Hepatocyte (in vitro differentiated cells): ENCODE measurements at regions not wholly inside any gene's neighbourhood (a gene's known extent, or its start where the extent isn't known, plus 50 kb on each side); places are given as distances from the start of the nearest gene placed in this dataset.

Experiments
- DNase-seq: peaks from one replicate; pipeline ENCODE4 v3.0.0-alpha.2; 2016; ENCODE audit warnings: low spot score
- H2AFZ ChIP-seq: fragments of 200-600 bp; sonication (generic); 2 replicates; pipeline ENCODE4 v1.6.0; 2016; ENCODE audit warnings: antibody characterized with exemption, mild to moderate bottlenecking
- H3K27ac ChIP-seq: fragments of 200-600 bp; sonication (generic); 2 replicates; pipeline ENCODE4 v1.5.1; 2016; ENCODE audit warnings: mild to moderate bottlenecking
- H3K27me3 ChIP-seq: fragments of 200-600 bp; sonication (generic); 2 replicates; pipeline ENCODE4 v1.6.1; 2016
- H3K36me3 ChIP-seq: fragments of 200-600 bp; sonication (generic); replicated peaks from 2 replicates; pipeline ENCODE4 v1.5.1; 2016; ENCODE audit warnings: low read depth; ENCODE audit not compliant: insufficient read depth
- H3K4me1 ChIP-seq: fragments of 200-600 bp; sonication (generic); 2 replicates; pipeline ENCODE4 v1.5.1; 2016; ENCODE audit warnings: mild to moderate bottlenecking, moderate library complexity; ENCODE audit not compliant: insufficient read depth
- H3K4me2 ChIP-seq: fragments of 200-600 bp; sonication (generic); 2 replicates; pipeline ENCODE4 v1.6.0; 2016
- H3K4me3 ChIP-seq: fragments of 200-600 bp; sonication (generic); 2 replicates; pipeline ENCODE4 v1.5.1; 2016; ENCODE audit warnings: mild to moderate bottlenecking
- H3K79me2 ChIP-seq: fragments of 200-600 bp; sonication (generic); 2 replicates; pipeline ENCODE4 v1.6.0; 2017; ENCODE audit warnings: mild to moderate bottlenecking
- H3K9me2 ChIP-seq: fragments of 200-600 bp; sonication (generic); replicated peaks from 2 replicates; pipeline ENCODE4 v1.6.0; 2017; ENCODE audit warnings: mild to moderate bottlenecking; ENCODE audit not compliant: insufficient read depth
- H3K9me3 ChIP-seq: fragments of 200-600 bp; sonication (generic); 2 replicates; pipeline ENCODE4 v1.5.1; 2016; ENCODE audit warnings: low read depth, mild to moderate bottlenecking
- H4K20me1 ChIP-seq: fragments of 200-600 bp; sonication (generic); 2 replicates; pipeline ENCODE4 v1.6.0; 2016; ENCODE audit warnings: mild to moderate bottlenecking; ENCODE audit not compliant: insufficient read depth, poor library complexity, severe bottlenecking
- CTCF ChIP-seq: fragments of 200-600 bp; sonication (generic); IDR thresholded peaks from 2 replicates; pipeline ENCODE4 v1.5.1; 2016; ENCODE audit warnings: antibody characterized with exemption, mild to moderate bottlenecking; ENCODE audit not compliant: poor library complexity
- EZH2 ChIP-seq: fragments of 200-600 bp; sonication (generic); IDR thresholded peaks from 2 replicates; pipeline ENCODE4 v1.6.1; 2016; ENCODE audit warnings: antibody characterized with exemption, mild to moderate bottlenecking, borderline replicate concordance
- EZH2phosphoT487 ChIP-seq: fragments of 200-600 bp; sonication (generic); IDR thresholded peaks from one replicate; pipeline ENCODE4 v1.6.1; 2018; ENCODE audit warnings: antibody characterized with exemption, mild to moderate bottlenecking, low read depth, moderate library complexity; ENCODE audit not compliant: unreplicated experiment, severe bottlenecking
- WGBS: methylation state at CpG from one replicate; pipeline ENCODE4 v1.1.6; 2016; ENCODE audit warnings: low lambda C conversion rate; ENCODE audit errors: missing lambda C conversion rate; 5-methylcytosine and 5-hydroxymethylcytosine counted together

- Histone ChIP-seq H3K9me3 (no peaks in the 10 kb centered on the region), H2AFZ (no peak overlapping the region), H3K4me2 (no peak overlapping the region), H3K36me3 (no peaks in the 10 kb centered on the region), H3K27ac (no peak overlapping the region), H3K27me3 (no peaks in the 10 kb centered on the region), H3K4me3 (no peak overlapping the region), H4K20me1 (no peaks in the 10 kb centered on the region), H3K4me1 (no peaks in the 10 kb centered on the region), H3K79me2 (no peaks in the 10 kb centered on the region), H3K9me2 (no peaks in the 10 kb centered on the region)
- no peak for TF ChIP-seq CTCF
- TF ChIP-seq EZH2phosphoT487, result no peak
- no peak for TF ChIP-seq EZH2
- DNase-seq, result no peak
- WGBS, result 80% methylated on average over 1 of the region's 1 CpG
These were observed 337.6 kb downstream of the PCDH18 start for GRCh38 chr4:137194670-137195069.

- TF ChIP-seq EZH2, result no peak
- no peak for TF ChIP-seq CTCF
- TF ChIP-seq EZH2phosphoT487, result no peak
- Histone ChIP-seq H3K4me1 (no peaks in the 10 kb centered on the region), H4K20me1 (no peaks in the 10 kb centered on the region), H3K27ac (no peak overlapping the region), H3K36me3 (no peaks in the 10 kb centered on the region), H3K4me3 (no peak overlapping the region), H3K9me2 (no peaks in the 10 kb centered on the region), H3K27me3 (no peaks in the 10 kb centered on the region), H3K79me2 (no peaks in the 10 kb centered on the region), H3K4me2 (no peak overlapping the region), H2AFZ (no peak overlapping the region), H3K9me3 (no peaks in the 10 kb centered on the region)
- 21% methylated on average over 1 of the region's 1 CpG for WGBS
- no peak for DNase-seq
These were observed 338.7 kb downstream of the PCDH18 start for GRCh38 chr4:137193564-137193963.

- no peaks in the 10 kb centered on the region for H3K9me3 ChIP-seq
- H3K4me2 ChIP-seq, result no peak overlapping the region
- no peaks in the 10 kb centered on the region for H3K36me3 ChIP-seq
- H3K9me2 ChIP-seq, result no peaks in the 10 kb centered on the region
- no peak for TF ChIP-seq CTCF
- TF ChIP-seq EZH2phosphoT487, result no peak
- no peak for TF ChIP-seq EZH2
- H3K27ac ChIP-seq, result no peak overlapping the region
- DNase-seq, result no peak
- H3K79me2 ChIP-seq, result no peaks in the 10 kb centered on the region
- no peaks in the 10 kb centered on the region for H4K20me1 ChIP-seq
- no peaks in the 10 kb centered on the region for H3K27me3 ChIP-seq
- no peak overlapping the region for H3K4me3 ChIP-seq
- no peak overlapping the region for H2AFZ ChIP-seq
- WGBS, result 95% methylated on average over 1 of the region's 1 CpG
- H3K4me1 ChIP-seq, result no peaks in the 10 kb centered on the region
These were observed 350.9 kb downstream of the PCDH18 start for GRCh38 chr4:137181293-137181899.
